IPS DF 6.9 (cell line): ENCODE measurements at regions not wholly inside any gene's neighbourhood (a gene's known extent, or its start where the extent isn't known, plus 50 kb on each side); places are given as distances from the start of the nearest gene placed in this dataset.

ENCODE experiments used
- DNase-seq: peaks from one replicate; pipeline ENCODE4 v3.0.0-alpha.2; 2013; ENCODE audit warnings: low read depth, low spot score
- H3K27ac ChIP-seq: one replicate; pipeline ENCODE4 v1.5.1; 2013; ENCODE audit warnings: low read length, control low read depth
- H3K27me3 ChIP-seq: 2 replicates; pipeline ENCODE4 v1.6.1; 2013; ENCODE audit warnings: mild to moderate bottlenecking, low read length; ENCODE audit not compliant: control insufficient read depth, insufficient read depth
- H3K36me3 ChIP-seq: 2 replicates; pipeline ENCODE4 v1.6.1; 2013; ENCODE audit warnings: low read length; ENCODE audit not compliant: control insufficient read depth, insufficient read depth
- H3K4me1 ChIP-seq: 2 replicates; pipeline ENCODE4 v1.6.1; 2013; ENCODE audit warnings: low read length; ENCODE audit not compliant: control insufficient read depth, insufficient read depth
- H3K4me3 ChIP-seq: 2 replicates; pipeline ENCODE4 v1.5.1; 2013; ENCODE audit warnings: mild to moderate bottlenecking, low read length
- H3K9me3 ChIP-seq: 2 replicates; pipeline ENCODE4 v1.6.1; 2013; ENCODE audit warnings: low read length, inconsistent platforms; ENCODE audit not compliant: control insufficient read depth, insufficient read depth
- WGBS: extraction: QIAGEN DNeasy Blood & Tissue Kit; methylation state at CpG from one replicate; pipeline ENCODE4 v1.1.7; 2013; ENCODE audit warnings: mixed read lengths, missing lambda C conversion rate; ENCODE audit not compliant: insufficient read length, insufficient coverage; 5-methylcytosine and 5-hydroxymethylcytosine counted together

DNA sequence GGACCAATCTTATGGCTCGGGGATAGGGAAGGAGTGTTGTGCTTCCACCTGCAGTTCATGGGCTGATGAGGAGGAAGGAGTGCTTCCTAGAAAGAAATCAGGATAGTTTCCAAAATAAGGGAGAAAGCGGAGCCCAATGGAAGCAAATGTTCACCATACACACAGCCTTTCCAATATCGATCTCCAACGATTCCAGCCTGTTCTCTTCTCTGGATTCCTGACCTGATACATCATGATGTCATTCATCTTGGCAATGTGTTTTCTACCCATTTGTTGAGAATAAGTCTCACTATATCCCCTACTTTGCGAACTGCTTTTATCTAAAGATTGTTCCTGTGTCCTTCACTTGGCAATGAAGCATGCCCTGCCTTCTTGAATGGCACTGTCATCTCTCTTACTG, 205.3 kb upstream of the SIX2 start:
- Histone ChIP-seq H3K9me3 (no peaks in the 10 kb centered on the region), H3K4me1 (no peaks in the 10 kb centered on the region), H3K4me3 (no peak overlapping the region), H3K27ac (no peak overlapping the region), H3K27me3 (no peaks in the 10 kb centered on the region), H3K36me3 (no peaks in the 10 kb centered on the region)
- DNase-seq: no peak
- WGBS: no CpG with 5 or more reads among the region's 5 CpGs

DNA sequence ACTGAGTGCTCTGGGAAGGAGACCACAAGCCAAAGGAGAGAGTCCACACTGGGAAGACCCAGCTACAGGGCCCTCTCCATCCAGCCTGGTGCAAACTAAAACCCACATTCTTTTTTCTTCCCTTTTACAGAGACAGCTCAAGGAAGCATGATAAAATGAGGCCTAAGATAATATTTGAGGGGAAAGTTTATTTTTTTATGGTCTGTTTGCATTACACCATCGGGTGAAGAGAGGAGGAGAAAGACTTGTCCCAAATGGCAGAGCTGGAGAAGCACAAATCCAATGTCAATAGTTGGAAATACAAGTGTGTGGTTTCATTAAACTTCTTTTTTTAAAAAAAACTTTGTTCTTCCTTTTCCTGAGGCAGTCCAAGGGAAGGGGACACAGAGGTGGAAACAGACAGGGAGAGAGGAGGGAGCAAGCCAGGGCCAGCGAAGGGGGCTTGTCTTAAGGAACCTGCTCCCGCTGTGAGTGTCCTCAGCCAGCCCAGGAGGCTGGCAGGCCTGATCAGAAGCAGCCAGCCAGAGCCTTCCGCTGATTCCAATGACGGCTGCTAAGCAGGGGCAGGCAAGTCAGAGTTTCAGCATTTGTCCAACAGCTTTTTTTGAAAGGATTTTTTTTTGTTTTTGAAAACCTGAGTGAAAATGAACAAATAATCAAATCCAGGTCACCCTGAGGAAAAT, 203.8 kb upstream of the SIX2 start:
- no peak overlapping the region; the same call in 1 of the 2 replicates for H3K4me3 ChIP-seq
- no peaks in the 10 kb centered on the region for H3K4me1 ChIP-seq
- no peaks in the 10 kb centered on the region for H3K9me3 ChIP-seq
- no peaks in the 10 kb centered on the region for H3K36me3 ChIP-seq
- no peak overlapping the region for H3K27ac ChIP-seq
- no CpG with 5 or more reads among the region's 5 CpGs for WGBS
- H3K27me3 ChIP-seq: no peaks in the 10 kb centered on the region
- DNase-seq: no peak

DNA sequence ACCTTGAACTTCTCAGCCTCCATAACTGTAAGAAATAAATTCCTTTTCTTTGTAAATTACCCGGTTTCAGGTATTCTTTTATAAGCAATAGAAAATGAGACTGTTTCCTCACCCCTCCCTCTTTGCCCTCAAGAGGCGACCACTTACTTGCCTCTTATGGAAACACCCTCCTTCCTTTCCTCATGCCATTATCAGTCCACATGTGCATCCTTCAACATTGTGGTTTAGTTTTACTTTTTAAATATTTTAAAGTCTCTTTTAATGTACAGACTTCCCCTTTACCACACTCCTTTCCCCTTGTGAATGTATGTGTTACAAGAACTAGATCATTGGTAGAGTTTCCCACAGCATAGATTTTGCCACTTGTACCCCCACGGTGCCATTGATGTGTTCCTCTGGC, 202.4 kb upstream of the SIX2 start:
- H3K27me3 ChIP-seq: no peaks in the 10 kb centered on the region
- no peak for DNase-seq
- no peaks in the 10 kb centered on the region for H3K9me3 ChIP-seq
- WGBS: no CpG with 5 or more reads among the region's 3 CpGs
- H3K36me3 ChIP-seq: no peaks in the 10 kb centered on the region
- no peak overlapping the region for H3K4me3 ChIP-seq
- H3K27ac ChIP-seq: no peak overlapping the region
- H3K4me1 ChIP-seq: no peaks in the 10 kb centered on the region

DNA sequence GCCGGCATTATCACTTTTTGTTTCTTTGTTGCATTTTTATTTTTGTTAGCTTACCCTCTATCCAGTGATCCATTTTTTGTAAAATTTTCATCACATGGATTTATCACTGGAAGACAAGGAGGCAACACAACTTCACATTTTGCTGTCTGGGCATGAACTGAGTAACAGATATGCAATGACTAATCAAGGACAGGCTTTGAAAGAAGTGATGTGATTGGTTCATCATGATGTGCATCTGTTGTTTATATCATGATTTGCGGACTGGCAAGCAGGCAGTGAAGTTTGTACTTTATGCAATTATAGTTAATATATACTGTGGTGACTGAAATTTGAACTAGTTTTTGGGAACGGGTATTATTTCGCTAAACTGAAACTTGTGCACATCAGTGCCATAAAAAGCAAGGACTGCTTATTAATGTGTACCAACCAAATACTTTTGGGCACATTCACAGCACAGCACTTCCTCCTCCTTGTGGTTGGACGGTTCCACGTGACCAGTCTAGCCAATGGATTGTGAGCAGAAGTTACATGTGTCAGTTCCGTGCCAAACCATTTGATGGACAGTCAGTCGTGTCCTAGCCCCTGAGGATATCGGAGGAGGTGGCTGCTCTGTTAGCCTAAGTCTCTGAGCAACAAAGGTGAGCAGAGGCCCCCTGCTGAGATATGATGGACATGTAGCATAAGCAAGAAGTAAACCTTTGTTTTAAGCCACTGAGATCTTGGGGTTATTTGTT, 201.4 kb upstream of the SIX2 start:
- no peaks in the 10 kb centered on the region for H3K27me3 ChIP-seq
- no CpG with 5 or more reads among the region's 9 CpGs for WGBS
- H3K9me3 ChIP-seq: no peaks in the 10 kb centered on the region
- H3K36me3 ChIP-seq: no peaks in the 10 kb centered on the region
- no peaks in the 10 kb centered on the region for H3K4me1 ChIP-seq
- H3K27ac ChIP-seq: no peak overlapping the region
- DNase-seq: no peak
- no peak overlapping the region for H3K4me3 ChIP-seq

DNA sequence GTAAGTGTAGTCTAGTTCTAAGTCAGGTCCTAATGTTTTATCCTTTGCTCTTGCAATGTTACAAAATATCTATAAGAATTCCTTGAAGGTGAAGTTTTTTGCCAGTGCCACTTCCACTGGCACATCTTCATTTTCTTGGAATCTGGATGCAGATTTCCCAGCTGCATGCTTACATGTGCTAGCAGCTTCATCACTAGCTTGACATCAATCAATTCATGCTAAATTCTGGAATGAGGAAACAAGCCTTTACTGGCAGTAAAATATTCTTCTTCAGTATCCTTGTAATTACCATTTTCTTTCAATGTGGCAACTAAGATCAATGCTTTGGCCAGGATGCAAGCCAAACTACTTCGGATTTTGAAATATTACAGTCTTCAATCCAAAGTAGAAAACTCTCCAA, 200.6 kb upstream of the SIX2 start:
- no peaks in the 10 kb centered on the region for H3K9me3 ChIP-seq
- DNase-seq: no peak
- H3K4me3 ChIP-seq: no peak overlapping the region

DNA sequence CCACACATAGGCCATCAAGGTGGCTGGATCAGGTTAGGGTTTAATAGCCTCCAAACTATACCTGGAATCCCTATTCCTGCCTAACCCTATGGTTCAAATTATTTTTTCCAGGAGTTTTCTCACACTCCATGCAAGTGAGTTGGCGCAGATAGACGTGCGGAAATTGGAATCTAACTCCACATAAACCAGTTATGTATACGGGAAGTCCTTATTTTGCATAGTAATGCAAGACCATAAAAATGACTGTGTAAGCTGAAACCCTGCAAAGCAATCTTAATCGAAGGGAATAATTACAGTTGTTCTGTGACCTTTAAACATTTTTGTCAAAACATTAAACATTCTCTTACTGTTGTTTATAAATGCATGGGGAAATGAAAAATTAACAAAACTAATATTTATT, 200.1 kb upstream of the SIX2 start:
- Histone ChIP-seq H3K9me3 (no peaks in the 10 kb centered on the region), H3K36me3 (no peaks in the 10 kb centered on the region), H3K27me3 (no peaks in the 10 kb centered on the region), H3K4me3 (no peak overlapping the region), H3K4me1 (no peaks in the 10 kb centered on the region), H3K27ac (no peak overlapping the region)
- DNase-seq: no peak
- no CpG with 5 or more reads among the region's 5 CpGs for WGBS

More for the DNA sequence above, 200.6 kb upstream of the SIX2 start:
- Histone ChIP-seq H3K4me1 (no peaks in the 10 kb centered on the region), H3K27ac (no peak overlapping the region), H3K27me3 (no peaks in the 10 kb centered on the region), H3K36me3 (no peaks in the 10 kb centered on the region)
- WGBS: no CpG with 5 or more reads among the region's 1 CpG

DNA sequence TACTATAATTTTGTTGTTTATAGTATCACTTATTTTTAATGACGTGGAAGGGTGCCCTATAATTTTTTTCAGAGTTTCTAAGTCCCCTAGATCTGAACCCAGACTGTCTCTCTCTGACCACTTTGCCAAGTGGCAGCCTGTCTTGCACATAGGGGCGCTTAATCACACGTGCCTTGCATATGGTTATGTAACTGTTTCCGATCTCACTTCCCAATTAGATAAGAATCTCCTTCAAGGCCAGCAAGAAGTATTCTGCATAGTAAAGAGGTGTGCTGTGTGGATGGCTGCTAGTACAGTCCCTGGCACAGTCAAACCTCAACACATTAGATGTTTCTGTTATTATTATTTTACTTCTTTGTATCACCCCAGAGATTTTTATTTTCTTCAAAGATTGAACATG, 197.8 kb upstream of the SIX2 start:
- WGBS: no CpG with 5 or more reads among the region's 4 CpGs
- H3K4me1 ChIP-seq: no peaks in the 10 kb centered on the region
- no peak for DNase-seq
- H3K36me3 ChIP-seq: no peaks in the 10 kb centered on the region
- H3K27me3 ChIP-seq: no peaks in the 10 kb centered on the region
- no peak overlapping the region for H3K27ac ChIP-seq
- H3K9me3 ChIP-seq: no peaks in the 10 kb centered on the region
- H3K4me3 ChIP-seq: no peak overlapping the region

DNA sequence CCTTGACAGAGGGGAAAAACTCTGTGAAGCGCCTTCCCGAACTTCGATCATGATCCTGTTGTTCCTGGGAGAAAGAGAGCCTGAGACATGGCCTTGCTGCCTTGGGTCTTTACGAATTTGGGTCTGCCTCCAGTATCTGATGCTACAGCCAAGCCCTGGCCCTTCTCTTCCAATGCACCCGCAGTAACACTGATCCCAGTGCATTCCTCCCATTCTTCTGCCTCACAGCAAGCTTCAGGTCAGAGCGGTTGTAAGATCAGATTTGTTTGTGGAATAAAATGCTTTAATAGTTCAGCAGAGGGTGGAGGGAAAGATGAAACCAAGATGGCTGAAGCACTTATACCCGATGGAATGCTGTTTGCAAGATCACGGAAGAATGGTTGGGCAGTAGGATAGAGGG, 196.7 kb upstream of the SIX2 start:
- DNase-seq: no peak
- no peak overlapping the region for H3K27ac ChIP-seq
- H3K4me1 ChIP-seq: no peaks in the 10 kb centered on the region
- H3K9me3 ChIP-seq: no peaks in the 10 kb centered on the region
- no peak overlapping the region for H3K4me3 ChIP-seq
- WGBS: no CpG with 5 or more reads among the region's 8 CpGs
- H3K36me3 ChIP-seq: no peaks in the 10 kb centered on the region
- H3K27me3 ChIP-seq: no peaks in the 10 kb centered on the region

DNA sequence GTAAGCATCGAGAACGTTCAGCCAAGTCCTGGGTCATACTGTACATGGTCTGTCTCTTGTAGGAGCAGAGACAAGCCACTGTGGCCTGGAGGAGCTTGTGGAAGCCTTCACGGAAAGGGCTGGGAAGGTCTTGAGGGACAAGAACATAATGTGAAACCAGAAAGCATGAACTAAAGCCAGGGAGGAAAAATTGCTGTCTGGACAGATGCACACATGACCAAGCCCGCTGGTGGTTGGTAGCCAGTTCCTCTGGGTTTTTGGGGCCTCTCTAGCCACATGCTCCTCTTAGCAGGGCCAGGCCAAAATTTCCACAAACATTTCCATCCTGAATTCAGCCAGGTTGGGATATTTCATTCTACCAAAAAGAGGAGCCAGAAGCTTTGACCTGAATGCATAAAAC, 196.2 kb upstream of the SIX2 start:
- WGBS: no CpG with 5 or more reads among the region's 4 CpGs

DNA sequence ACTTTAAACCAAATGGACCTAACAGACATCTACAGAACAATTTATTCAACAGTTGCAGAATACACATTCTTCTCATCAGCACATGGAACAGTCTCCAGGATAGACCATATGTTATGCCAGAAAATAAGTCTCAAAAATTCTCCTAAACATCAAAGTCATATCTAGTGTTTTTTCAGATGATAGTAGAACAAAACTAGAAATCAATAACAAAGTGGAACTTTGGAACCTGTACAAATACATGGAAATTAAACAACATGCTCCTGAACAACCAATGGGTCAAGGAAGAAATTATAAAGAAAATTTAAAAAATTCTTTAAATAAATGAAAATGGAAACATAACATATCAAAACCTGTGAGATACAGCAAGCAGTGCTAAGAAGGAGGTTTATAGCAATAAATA, 194.1 kb upstream of the SIX2 start:
- DNase-seq: no peak
- H3K9me3 ChIP-seq: no peaks in the 10 kb centered on the region
- no peaks in the 10 kb centered on the region for H3K36me3 ChIP-seq
- H3K4me1 ChIP-seq: no peaks in the 10 kb centered on the region
- no peak overlapping the region for H3K4me3 ChIP-seq
- H3K27me3 ChIP-seq: no peaks in the 10 kb centered on the region
- H3K27ac ChIP-seq: no peak overlapping the region

More for the DNA sequence above, 196.2 kb upstream of the SIX2 start:
- Histone ChIP-seq H3K27me3 (no peaks in the 10 kb centered on the region), H3K4me3 (no peak overlapping the region), H3K36me3 (no peaks in the 10 kb centered on the region), H3K27ac (no peak overlapping the region), H3K4me1 (no peaks in the 10 kb centered on the region), H3K9me3 (no peaks in the 10 kb centered on the region)
- no peak for DNase-seq

DNA sequence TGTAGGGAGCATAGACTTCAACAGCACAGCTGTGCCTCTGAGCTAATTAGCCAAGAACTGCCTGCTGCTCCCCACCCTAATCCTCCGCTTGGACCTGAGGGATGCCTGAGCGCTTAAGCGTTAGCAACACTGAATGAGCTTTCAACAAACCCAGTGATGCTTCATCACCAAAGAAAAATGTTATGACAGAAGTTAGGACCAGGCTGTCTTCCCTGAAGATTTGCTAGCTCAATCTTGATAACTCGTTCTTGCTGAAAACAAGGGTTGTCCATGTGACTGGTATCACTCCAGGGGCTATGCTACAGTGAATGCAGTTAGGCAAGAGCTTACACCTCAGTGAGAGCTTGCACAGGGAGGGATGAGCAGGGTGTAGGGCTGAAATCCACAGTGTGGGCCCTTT, 190.7 kb upstream of the SIX2 start:
- Histone ChIP-seq H3K4me1 (no peaks in the 10 kb centered on the region), H3K27ac (no peak overlapping the region), H3K4me3 (no peak overlapping the region), H3K9me3 (no peaks in the 10 kb centered on the region), H3K36me3 (no peaks in the 10 kb centered on the region), H3K27me3 (0 out of 2 replicates have a peak, but pooled peaks cover 1% of the 10 kb centered on the region)
- no CpG with 5 or more reads among the region's 4 CpGs for WGBS
- DNase-seq: no peak
